GM23338 (cell line): ENCODE measurements at regions not wholly inside any gene's neighbourhood (a gene's known extent, or its start where the extent isn't known, plus 50 kb on each side); places are given as distances from the start of the nearest gene placed in this dataset.

ENCODE experiments used
- ATAC-seq: fragments of 200-7000 bp; cut with Tn5 transposase; 3 replicates; pipeline ENCODE4 v1.9.1; 2020
- DNase-seq: peaks from one replicate; pipeline ENCODE4 v3.0.0-alpha.2; 2015; ENCODE audit warnings: low spot score
- H2AFZ ChIP-seq: fragments of 200-600 bp; sonication (generic); 2 replicates; pipeline ENCODE4 v1.8.0; 2016; ENCODE audit warnings: antibody characterized with exemption, mild to moderate bottlenecking, moderate library complexity
- H3F3A ChIP-seq: fragments of 200-600 bp; sonication (generic); replicated peaks from 2 replicates; pipeline ENCODE4 v1.8.0; 2017; ENCODE audit warnings: antibody characterized with exemption, mixed run types, low read depth
- H3K27ac ChIP-seq: fragments of 200-600 bp; sonication (generic); 2 replicates; pipeline ENCODE4 v1.6.1; 2016; ENCODE audit warnings: low read depth
- H3K27me3 ChIP-seq: fragments of 200-600 bp; sonication (generic); 2 replicates; pipeline ENCODE4 v1.8.0; 2016; ENCODE audit warnings: mild to moderate bottlenecking, mixed run types, moderate library complexity; ENCODE audit not compliant: insufficient read depth
- H3K36me3 ChIP-seq: fragments of 200-600 bp; sonication (generic); 2 replicates; pipeline ENCODE4 v1.8.0; 2016; ENCODE audit warnings: mild to moderate bottlenecking; ENCODE audit not compliant: insufficient read depth
- H3K4me1 ChIP-seq: fragments of 200-600 bp; sonication (generic); 2 replicates; pipeline ENCODE4 v1.8.0; 2016; ENCODE audit warnings: mild to moderate bottlenecking, moderate library complexity; ENCODE audit not compliant: insufficient read depth
- H3K4me2 ChIP-seq: fragments of 200-600 bp; sonication (generic); 2 replicates; pipeline ENCODE4 v1.7.1; 2017; ENCODE audit warnings: mixed run types
- H3K4me3 ChIP-seq: fragments of 200-600 bp; sonication (generic); 2 replicates; pipeline ENCODE4 v1.6.1; 2016; ENCODE audit warnings: mixed run types
- H3K79me2 ChIP-seq: fragments of 200-600 bp; sonication (generic); replicated peaks from 2 replicates; pipeline ENCODE4 v1.8.0; 2017; ENCODE audit warnings: mild to moderate bottlenecking; ENCODE audit not compliant: insufficient read depth
- H3K9me2 ChIP-seq: fragments of 200-600 bp; sonication (generic); 2 replicates; pipeline ENCODE4 v1.8.0; 2017; ENCODE audit not compliant: insufficient read depth
- H4K20me1 ChIP-seq: fragments of 200-600 bp; sonication (generic); replicated peaks from 2 replicates; pipeline ENCODE4 v1.8.0; 2017; ENCODE audit warnings: mild to moderate bottlenecking; ENCODE audit not compliant: insufficient read depth
- H3K27ac Mint-ChIP-seq: 2 replicates; pipeline ENCODE4 v1.8.0; 2020; ENCODE audit warnings: inconsistent platforms, mild to moderate bottlenecking, moderate library complexity, mixed read lengths
- H3K27me3 Mint-ChIP-seq: 3 replicates; pipeline ENCODE4 v1.8.0; 2022; ENCODE audit warnings: low read depth, mild to moderate bottlenecking, moderate library complexity, mixed read lengths, inconsistent platforms; ENCODE audit not compliant: insufficient read depth, poor library complexity
- H3K36me3 Mint-ChIP-seq: 3 replicates; pipeline ENCODE4 v1.8.0; 2021; ENCODE audit warnings: low read depth, mild to moderate bottlenecking, inconsistent platforms, moderate library complexity, mixed read lengths
- H3K4me1 Mint-ChIP-seq: 3 replicates; pipeline ENCODE4 v1.8.0; 2020; ENCODE audit warnings: mild to moderate bottlenecking, inconsistent platforms, mixed read lengths
- H3K4me3 Mint-ChIP-seq: 3 replicates; pipeline ENCODE4 v1.8.0; 2021; ENCODE audit warnings: moderate library complexity, mild to moderate bottlenecking, inconsistent platforms, mixed read lengths
- H3K9me3 Mint-ChIP-seq: 3 replicates; pipeline ENCODE4 v1.8.0; 2020; ENCODE audit warnings: moderate library complexity, mild to moderate bottlenecking, inconsistent platforms, mixed read lengths
- CREB1 ChIP-seq: fragments of 250-450 bp; sonication (Bioruptor Pico); IDR thresholded peaks from 2 replicates; pipeline ENCODE4 v1.5.0; 2020; ENCODE audit warnings: low read depth, mild to moderate bottlenecking, moderate library complexity
- EZH2 ChIP-seq: fragments of 200-600 bp; sonication (generic); IDR thresholded peaks from one replicate; pipeline ENCODE4 v1.8.0; 2017; ENCODE audit warnings: antibody characterized with exemption, mild to moderate bottlenecking, low read depth; ENCODE audit not compliant: unreplicated experiment
- EZH2phosphoT487 ChIP-seq: fragments of 200-600 bp; sonication (generic); IDR thresholded peaks from one replicate; pipeline ENCODE4 v1.8.1; 2018; ENCODE audit warnings: antibody characterized with exemption; ENCODE audit not compliant: unreplicated experiment
- JUNB ChIP-seq: IDR thresholded peaks from one replicate; pipeline ENCODE4 v1.6.1; 2016; ENCODE audit warnings: antibody characterized with exemption; ENCODE audit not compliant: unreplicated experiment
- NANOG ChIP-seq: IDR thresholded peaks from 2 replicates; pipeline ENCODE4 v1.6.1; 2016; ENCODE audit warnings: antibody characterized with exemption, borderline replicate concordance
- POLR2AphosphoS5 ChIP-seq: IDR thresholded peaks from 2 replicates; pipeline ENCODE4 v1.6.1; 2016; ENCODE audit warnings: antibody characterized with exemption, low read depth
- STAT1 ChIP-seq: IDR thresholded peaks from one replicate; pipeline ENCODE4 v1.6.1; 2016; ENCODE audit warnings: antibody characterized with exemption; ENCODE audit not compliant: unreplicated experiment
- ZNF114 ChIP-seq: fragments of 250-450 bp; sonication (Bioruptor Pico); IDR thresholded peaks from 2 replicates; pipeline ENCODE4 v1.5.0; 2020; ENCODE audit warnings: mild to moderate bottlenecking, moderate library complexity
- ZNF331 ChIP-seq: fragments of 250-450 bp; sonication (Bioruptor Pico); IDR thresholded peaks from 2 replicates; pipeline ENCODE4 v1.5.0; 2020; ENCODE audit warnings: low read depth, mild to moderate bottlenecking, moderate library complexity
- TF ChIP-seq, protein P1 (sequence below), 2 experiments: fragments of 200-600 bp in 1 of 2; sonication (generic) in 1 of 2; conservative IDR thresholded peaks; 2 replicates each; pipeline versions ENCODE4 v1.5.1 to v1.6.1; 2016 to 2017; ENCODE audit warnings: antibody characterized with exemption in 2 of 2, low read depth in 2 of 2, mild to moderate bottlenecking in 2 of 2, moderate library complexity in 1 of 2
- TF ChIP-seq, protein P2 (sequence below): IDR thresholded peaks from 2 replicates; pipeline ENCODE4 v1.6.1; 2016; ENCODE audit warnings: antibody characterized with exemption
- TF ChIP-seq, protein P3 (sequence below): fragments of 250-450 bp; sonication (Bioruptor Pico); IDR thresholded peaks from 2 replicates; pipeline ENCODE4 v1.5.0; 2020; ENCODE audit warnings: mild to moderate bottlenecking, moderate library complexity
- TF ChIP-seq, protein P4 (sequence below): IDR thresholded peaks from one replicate; pipeline ENCODE4 v1.6.1; 2018; ENCODE audit warnings: antibody characterized with exemption; ENCODE audit not compliant: unreplicated experiment

DNA sequence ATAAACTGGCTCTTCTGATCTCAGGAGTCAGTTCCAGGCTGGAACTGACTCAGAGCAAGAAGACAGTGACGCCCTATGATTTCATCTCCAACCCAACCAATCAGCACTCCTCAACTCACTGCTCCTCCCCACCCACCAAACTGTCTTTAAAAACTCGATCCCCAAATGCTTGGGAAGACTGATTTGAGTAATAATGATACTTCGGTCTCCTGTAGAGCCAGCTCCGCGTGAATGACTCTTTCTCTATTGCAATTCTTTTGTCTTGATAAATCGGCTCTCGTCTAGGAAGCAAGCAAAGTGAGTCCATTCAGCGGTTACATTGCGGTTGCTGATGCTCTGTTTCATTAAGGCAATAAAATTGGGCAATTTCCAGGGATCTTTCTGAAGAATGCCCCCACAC is 1025.3 kb upstream of the CNTNAP5 start:
- peak; percentile 81 for DNase-seq
- H3K4me3 Mint-ChIP-seq = no peak overlapping the region
- H3K27ac ChIP-seq = peak overlapping the region; percentile 39

More for the DNA sequence above, 1025.3 kb upstream of the CNTNAP5 start:
- Histone ChIP-seq H2AFZ (no peak overlapping the region), H3K79me2 (no peaks in the 10 kb centered on the region), H3K4me2 (peak overlapping the region; percentile 3), H3K36me3 (no peaks in the 10 kb centered on the region), H3K4me1 (peaks cover 33% of the 10 kb centered on the region), H4K20me1 (no peaks in the 10 kb centered on the region), H3K27me3 (no peaks in the 10 kb centered on the region), H3K9me2 (peaks cover 11% of the 10 kb centered on the region; the same call in 1 of the 2 replicates), H3F3A (no peaks in the 10 kb centered on the region; the same call in 1 of the 2 replicates), H3K4me3 (no peak overlapping the region)
- peak overlapping the region; percentile 85 for H3K27ac Mint-ChIP-seq
- TF ChIP-seq STAT1 = no peak
- TF ChIP-seq EZH2 = no peak
- peak; percentile 78 for TF ChIP-seq CREB1 (CRISPR knock-in tag)
- TF ChIP-seq NANOG = peak; percentile 68
- TF ChIP-seq JUNB = no peak
- TF ChIP-seq, protein P1, sequence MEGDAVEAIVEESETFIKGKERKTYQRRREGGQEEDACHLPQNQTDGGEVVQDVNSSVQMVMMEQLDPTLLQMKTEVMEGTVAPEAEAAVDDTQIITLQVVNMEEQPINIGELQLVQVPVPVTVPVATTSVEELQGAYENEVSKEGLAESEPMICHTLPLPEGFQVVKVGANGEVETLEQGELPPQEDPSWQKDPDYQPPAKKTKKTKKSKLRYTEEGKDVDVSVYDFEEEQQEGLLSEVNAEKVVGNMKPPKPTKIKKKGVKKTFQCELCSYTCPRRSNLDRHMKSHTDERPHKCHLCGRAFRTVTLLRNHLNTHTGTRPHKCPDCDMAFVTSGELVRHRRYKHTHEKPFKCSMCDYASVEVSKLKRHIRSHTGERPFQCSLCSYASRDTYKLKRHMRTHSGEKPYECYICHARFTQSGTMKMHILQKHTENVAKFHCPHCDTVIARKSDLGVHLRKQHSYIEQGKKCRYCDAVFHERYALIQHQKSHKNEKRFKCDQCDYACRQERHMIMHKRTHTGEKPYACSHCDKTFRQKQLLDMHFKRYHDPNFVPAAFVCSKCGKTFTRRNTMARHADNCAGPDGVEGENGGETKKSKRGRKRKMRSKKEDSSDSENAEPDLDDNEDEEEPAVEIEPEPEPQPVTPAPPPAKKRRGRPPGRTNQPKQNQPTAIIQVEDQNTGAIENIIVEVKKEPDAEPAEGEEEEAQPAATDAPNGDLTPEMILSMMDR (conservative IDR thresholded peaks at IDR 0.05; ENCODE audit: low read depth in 2 of 2) = no peak
- peak; percentile 49; the same call in 1 of the 2 replicates for TF ChIP-seq ZNF114 (CRISPR knock-in tag)
- TF ChIP-seq, protein P2, sequence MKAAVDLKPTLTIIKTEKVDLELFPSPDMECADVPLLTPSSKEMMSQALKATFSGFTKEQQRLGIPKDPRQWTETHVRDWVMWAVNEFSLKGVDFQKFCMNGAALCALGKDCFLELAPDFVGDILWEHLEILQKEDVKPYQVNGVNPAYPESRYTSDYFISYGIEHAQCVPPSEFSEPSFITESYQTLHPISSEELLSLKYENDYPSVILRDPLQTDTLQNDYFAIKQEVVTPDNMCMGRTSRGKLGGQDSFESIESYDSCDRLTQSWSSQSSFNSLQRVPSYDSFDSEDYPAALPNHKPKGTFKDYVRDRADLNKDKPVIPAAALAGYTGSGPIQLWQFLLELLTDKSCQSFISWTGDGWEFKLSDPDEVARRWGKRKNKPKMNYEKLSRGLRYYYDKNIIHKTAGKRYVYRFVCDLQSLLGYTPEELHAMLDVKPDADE = no peak
- no peak for TF ChIP-seq EZH2phosphoT487
- TF ChIP-seq POLR2AphosphoS5 = no peak
- no peak for TF ChIP-seq ZNF331
- TF ChIP-seq, protein P3, sequence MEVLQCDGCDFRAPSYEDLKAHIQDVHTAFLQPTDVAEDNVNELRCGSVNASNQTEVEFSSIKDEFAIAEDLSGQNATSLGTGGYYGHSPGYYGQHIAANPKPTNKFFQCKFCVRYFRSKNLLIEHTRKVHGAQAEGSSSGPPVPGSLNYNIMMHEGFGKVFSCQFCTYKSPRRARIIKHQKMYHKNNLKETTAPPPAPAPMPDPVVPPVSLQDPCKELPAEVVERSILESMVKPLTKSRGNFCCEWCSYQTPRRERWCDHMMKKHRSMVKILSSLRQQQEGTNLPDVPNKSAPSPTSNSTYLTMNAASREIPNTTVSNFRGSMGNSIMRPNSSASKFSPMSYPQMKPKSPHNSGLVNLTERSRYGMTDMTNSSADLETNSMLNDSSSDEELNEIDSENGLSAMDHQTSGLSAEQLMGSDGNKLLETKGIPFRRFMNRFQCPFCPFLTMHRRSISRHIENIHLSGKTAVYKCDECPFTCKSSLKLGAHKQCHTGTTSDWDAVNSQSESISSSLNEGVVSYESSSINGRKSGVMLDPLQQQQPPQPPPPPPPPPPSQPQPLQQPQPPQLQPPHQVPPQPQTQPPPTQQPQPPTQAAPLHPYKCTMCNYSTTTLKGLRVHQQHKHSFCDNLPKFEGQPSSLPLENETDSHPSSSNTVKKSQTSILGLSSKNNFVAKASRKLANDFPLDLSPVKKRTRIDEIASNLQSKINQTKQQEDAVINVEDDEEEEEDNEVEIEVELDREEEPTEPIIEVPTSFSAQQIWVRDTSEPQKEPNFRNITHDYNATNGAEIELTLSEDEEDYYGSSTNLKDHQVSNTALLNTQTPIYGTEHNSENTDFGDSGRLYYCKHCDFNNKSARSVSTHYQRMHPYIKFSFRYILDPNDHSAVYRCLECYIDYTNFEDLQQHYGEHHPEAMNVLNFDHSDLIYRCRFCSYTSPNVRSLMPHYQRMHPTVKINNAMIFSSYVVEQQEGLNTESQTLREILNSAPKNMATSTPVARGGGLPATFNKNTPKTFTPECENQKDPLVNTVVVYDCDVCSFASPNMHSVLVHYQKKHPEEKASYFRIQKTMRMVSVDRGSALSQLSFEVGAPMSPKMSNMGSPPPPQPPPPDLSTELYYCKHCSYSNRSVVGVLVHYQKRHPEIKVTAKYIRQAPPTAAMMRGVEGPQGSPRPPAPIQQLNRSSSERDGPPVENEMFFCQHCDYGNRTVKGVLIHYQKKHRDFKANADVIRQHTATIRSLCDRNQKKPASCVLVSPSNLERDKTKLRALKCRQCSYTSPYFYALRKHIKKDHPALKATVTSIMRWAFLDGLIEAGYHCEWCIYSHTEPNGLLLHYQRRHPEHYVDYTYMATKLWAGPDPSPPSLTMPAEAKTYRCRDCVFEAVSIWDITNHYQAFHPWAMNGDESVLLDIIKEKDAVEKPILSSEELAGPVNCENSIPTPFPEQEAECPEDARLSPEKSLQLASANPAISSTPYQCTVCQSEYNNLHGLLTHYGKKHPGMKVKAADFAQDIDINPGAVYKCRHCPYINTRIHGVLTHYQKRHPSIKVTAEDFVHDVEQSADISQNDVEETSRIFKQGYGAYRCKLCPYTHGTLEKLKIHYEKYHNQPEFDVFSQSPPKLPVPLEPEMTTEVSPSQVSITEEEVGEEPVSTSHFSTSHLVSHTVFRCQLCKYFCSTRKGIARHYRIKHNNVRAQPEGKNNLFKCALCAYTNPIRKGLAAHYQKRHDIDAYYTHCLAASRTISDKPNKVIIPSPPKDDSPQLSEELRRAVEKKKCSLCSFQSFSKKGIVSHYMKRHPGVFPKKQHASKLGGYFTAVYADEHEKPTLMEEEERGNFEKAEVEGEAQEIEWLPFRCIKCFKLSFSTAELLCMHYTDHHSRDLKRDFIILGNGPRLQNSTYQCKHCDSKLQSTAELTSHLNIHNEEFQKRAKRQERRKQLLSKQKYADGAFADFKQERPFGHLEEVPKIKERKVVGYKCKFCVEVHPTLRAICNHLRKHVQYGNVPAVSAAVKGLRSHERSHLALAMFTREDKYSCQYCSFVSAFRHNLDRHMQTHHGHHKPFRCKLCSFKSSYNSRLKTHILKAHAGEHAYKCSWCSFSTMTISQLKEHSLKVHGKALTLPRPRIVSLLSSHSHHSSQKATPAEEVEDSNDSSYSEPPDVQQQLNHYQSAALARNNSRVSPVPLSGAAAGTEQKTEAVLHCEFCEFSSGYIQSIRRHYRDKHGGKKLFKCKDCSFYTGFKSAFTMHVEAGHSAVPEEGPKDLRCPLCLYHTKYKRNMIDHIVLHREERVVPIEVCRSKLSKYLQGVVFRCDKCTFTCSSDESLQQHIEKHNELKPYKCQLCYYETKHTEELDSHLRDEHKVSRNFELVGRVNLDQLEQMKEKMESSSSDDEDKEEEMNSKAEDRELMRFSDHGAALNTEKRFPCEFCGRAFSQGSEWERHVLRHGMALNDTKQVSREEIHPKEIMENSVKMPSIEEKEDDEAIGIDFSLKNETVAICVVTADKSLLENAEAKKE (CRISPR knock-in tag) = peak; percentile 48; the same call in 1 of the 2 replicates
- TF ChIP-seq, protein P4, sequence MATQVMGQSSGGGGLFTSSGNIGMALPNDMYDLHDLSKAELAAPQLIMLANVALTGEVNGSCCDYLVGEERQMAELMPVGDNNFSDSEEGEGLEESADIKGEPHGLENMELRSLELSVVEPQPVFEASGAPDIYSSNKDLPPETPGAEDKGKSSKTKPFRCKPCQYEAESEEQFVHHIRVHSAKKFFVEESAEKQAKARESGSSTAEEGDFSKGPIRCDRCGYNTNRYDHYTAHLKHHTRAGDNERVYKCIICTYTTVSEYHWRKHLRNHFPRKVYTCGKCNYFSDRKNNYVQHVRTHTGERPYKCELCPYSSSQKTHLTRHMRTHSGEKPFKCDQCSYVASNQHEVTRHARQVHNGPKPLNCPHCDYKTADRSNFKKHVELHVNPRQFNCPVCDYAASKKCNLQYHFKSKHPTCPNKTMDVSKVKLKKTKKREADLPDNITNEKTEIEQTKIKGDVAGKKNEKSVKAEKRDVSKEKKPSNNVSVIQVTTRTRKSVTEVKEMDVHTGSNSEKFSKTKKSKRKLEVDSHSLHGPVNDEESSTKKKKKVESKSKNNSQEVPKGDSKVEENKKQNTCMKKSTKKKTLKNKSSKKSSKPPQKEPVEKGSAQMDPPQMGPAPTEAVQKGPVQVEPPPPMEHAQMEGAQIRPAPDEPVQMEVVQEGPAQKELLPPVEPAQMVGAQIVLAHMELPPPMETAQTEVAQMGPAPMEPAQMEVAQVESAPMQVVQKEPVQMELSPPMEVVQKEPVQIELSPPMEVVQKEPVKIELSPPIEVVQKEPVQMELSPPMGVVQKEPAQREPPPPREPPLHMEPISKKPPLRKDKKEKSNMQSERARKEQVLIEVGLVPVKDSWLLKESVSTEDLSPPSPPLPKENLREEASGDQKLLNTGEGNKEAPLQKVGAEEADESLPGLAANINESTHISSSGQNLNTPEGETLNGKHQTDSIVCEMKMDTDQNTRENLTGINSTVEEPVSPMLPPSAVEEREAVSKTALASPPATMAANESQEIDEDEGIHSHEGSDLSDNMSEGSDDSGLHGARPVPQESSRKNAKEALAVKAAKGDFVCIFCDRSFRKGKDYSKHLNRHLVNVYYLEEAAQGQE = no peak
- no peaks in the 10 kb centered on the region for H3K27me3 Mint-ChIP-seq
- H3K9me3 Mint-ChIP-seq = peaks cover 8% of the 10 kb centered on the region; the same call in 2 of the 3 replicates
- ATAC-seq = peak; percentile 96
- peaks cover 30% of the 10 kb centered on the region for H3K4me1 Mint-ChIP-seq
- peaks cover 21% of the 10 kb centered on the region; the same call in 2 of the 3 replicates for H3K36me3 Mint-ChIP-seq
